GM23338 (cell line): ENCODE measurements at regions not wholly inside any gene's neighbourhood (a gene's known extent, or its start where the extent isn't known, plus 50 kb on each side); places are given as distances from the start of the nearest gene placed in this dataset.

Source experiments
- CREB1 ChIP-seq: fragments of 250-450 bp; sonication (Bioruptor Pico); IDR thresholded peaks from 2 replicates; pipeline ENCODE4 v1.5.0; 2020; ENCODE audit warnings: low read depth, mild to moderate bottlenecking, moderate library complexity
- ETS1 ChIP-seq: IDR thresholded peaks from 2 replicates; pipeline ENCODE4 v1.6.1; 2016; ENCODE audit warnings: antibody characterized with exemption
- EZH2 ChIP-seq: fragments of 200-600 bp; sonication (generic); IDR thresholded peaks from one replicate; pipeline ENCODE4 v1.8.0; 2017; ENCODE audit warnings: antibody characterized with exemption, mild to moderate bottlenecking, low read depth; ENCODE audit not compliant: unreplicated experiment
- EZH2phosphoT487 ChIP-seq: fragments of 200-600 bp; sonication (generic); IDR thresholded peaks from one replicate; pipeline ENCODE4 v1.8.1; 2018; ENCODE audit warnings: antibody characterized with exemption; ENCODE audit not compliant: unreplicated experiment
- JUNB ChIP-seq: IDR thresholded peaks from one replicate; pipeline ENCODE4 v1.6.1; 2016; ENCODE audit warnings: antibody characterized with exemption; ENCODE audit not compliant: unreplicated experiment
- POLR2AphosphoS5 ChIP-seq: IDR thresholded peaks from 2 replicates; pipeline ENCODE4 v1.6.1; 2016; ENCODE audit warnings: antibody characterized with exemption, low read depth
- STAT1 ChIP-seq: IDR thresholded peaks from one replicate; pipeline ENCODE4 v1.6.1; 2016; ENCODE audit warnings: antibody characterized with exemption; ENCODE audit not compliant: unreplicated experiment
- ZNF114 ChIP-seq: fragments of 250-450 bp; sonication (Bioruptor Pico); IDR thresholded peaks from 2 replicates; pipeline ENCODE4 v1.5.0; 2020; ENCODE audit warnings: mild to moderate bottlenecking, moderate library complexity
- ZNF331 ChIP-seq: fragments of 250-450 bp; sonication (Bioruptor Pico); IDR thresholded peaks from 2 replicates; pipeline ENCODE4 v1.5.0; 2020; ENCODE audit warnings: low read depth, mild to moderate bottlenecking, moderate library complexity
- TF ChIP-seq, protein P1 (sequence below), 2 experiments: fragments of 200-600 bp in 1 of 2; sonication (generic) in 1 of 2; conservative IDR thresholded peaks; 2 replicates each; pipeline versions ENCODE4 v1.5.1 to v1.6.1; 2016 to 2017; ENCODE audit warnings: antibody characterized with exemption in 2 of 2, low read depth in 2 of 2, mild to moderate bottlenecking in 2 of 2, moderate library complexity in 1 of 2
- TF ChIP-seq, protein P2 (sequence below): IDR thresholded peaks from one replicate; pipeline ENCODE4 v1.6.1; 2018; ENCODE audit warnings: antibody characterized with exemption; ENCODE audit not compliant: unreplicated experiment

DNA sequence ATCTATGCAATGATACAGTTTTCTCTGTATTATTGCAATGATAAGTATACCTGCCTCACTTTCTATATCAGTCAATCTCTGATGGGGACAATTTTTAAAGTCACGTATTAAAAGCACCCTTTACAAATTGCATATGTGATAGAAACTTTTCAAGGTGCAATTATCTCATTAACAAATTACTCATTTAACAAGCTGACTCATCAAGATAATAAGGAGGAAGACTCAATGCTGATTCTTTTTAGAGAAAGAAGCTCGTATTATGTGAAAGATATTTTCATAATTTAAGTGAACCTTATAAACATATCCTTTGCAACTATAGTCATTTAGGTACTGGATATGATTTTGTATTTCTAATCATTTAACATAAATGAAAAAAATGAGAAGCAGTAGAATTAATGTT, 1080.9 kb upstream of the TENM3 start:
- TF ChIP-seq, protein P1, sequence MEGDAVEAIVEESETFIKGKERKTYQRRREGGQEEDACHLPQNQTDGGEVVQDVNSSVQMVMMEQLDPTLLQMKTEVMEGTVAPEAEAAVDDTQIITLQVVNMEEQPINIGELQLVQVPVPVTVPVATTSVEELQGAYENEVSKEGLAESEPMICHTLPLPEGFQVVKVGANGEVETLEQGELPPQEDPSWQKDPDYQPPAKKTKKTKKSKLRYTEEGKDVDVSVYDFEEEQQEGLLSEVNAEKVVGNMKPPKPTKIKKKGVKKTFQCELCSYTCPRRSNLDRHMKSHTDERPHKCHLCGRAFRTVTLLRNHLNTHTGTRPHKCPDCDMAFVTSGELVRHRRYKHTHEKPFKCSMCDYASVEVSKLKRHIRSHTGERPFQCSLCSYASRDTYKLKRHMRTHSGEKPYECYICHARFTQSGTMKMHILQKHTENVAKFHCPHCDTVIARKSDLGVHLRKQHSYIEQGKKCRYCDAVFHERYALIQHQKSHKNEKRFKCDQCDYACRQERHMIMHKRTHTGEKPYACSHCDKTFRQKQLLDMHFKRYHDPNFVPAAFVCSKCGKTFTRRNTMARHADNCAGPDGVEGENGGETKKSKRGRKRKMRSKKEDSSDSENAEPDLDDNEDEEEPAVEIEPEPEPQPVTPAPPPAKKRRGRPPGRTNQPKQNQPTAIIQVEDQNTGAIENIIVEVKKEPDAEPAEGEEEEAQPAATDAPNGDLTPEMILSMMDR (conservative IDR thresholded peaks at IDR 0.05; ENCODE audit: low read depth in 2 of 2): no peak
- TF ChIP-seq EZH2: no peak
- TF ChIP-seq JUNB: no peak
- no peak for TF ChIP-seq POLR2AphosphoS5
- TF ChIP-seq, protein P2, sequence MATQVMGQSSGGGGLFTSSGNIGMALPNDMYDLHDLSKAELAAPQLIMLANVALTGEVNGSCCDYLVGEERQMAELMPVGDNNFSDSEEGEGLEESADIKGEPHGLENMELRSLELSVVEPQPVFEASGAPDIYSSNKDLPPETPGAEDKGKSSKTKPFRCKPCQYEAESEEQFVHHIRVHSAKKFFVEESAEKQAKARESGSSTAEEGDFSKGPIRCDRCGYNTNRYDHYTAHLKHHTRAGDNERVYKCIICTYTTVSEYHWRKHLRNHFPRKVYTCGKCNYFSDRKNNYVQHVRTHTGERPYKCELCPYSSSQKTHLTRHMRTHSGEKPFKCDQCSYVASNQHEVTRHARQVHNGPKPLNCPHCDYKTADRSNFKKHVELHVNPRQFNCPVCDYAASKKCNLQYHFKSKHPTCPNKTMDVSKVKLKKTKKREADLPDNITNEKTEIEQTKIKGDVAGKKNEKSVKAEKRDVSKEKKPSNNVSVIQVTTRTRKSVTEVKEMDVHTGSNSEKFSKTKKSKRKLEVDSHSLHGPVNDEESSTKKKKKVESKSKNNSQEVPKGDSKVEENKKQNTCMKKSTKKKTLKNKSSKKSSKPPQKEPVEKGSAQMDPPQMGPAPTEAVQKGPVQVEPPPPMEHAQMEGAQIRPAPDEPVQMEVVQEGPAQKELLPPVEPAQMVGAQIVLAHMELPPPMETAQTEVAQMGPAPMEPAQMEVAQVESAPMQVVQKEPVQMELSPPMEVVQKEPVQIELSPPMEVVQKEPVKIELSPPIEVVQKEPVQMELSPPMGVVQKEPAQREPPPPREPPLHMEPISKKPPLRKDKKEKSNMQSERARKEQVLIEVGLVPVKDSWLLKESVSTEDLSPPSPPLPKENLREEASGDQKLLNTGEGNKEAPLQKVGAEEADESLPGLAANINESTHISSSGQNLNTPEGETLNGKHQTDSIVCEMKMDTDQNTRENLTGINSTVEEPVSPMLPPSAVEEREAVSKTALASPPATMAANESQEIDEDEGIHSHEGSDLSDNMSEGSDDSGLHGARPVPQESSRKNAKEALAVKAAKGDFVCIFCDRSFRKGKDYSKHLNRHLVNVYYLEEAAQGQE: no peak
- no peak for TF ChIP-seq EZH2phosphoT487
- no peak for TF ChIP-seq STAT1
- no peak for TF ChIP-seq CREB1 (CRISPR knock-in tag)
- TF ChIP-seq ETS1: no peak
- no peak for TF ChIP-seq ZNF114 (CRISPR knock-in tag)
- no peak for TF ChIP-seq ZNF331 (CRISPR knock-in tag)
